ENCODE measurements at regions not wholly inside any gene's neighbourhood (a gene's known extent, or its start where the extent isn't known, plus 50 kb on each side); places are given as distances from the start of the nearest gene placed in this dataset.

- no peak for TF ChIP-seq CTCF (IDR thresholded peaks at IDR 0.05; ENCODE audit: extremely low read depth in 1 of 2, insufficient read depth in 1 of 2, low read depth in 1 of 2, low read length in 2 of 2)
- TF ChIP-seq POLR2A (IDR thresholded peaks at IDR 0.05; ENCODE audit: low read depth, low read length) = no peak
- TF ChIP-seq POLR2AphosphoS5 (IDR thresholded peaks at IDR 0.05; ENCODE audit: insufficient read depth, low read depth, low read length) = no peak
- TF ChIP-seq EZH2 (IDR thresholded peaks at IDR 0.05; ENCODE audit: borderline replicate concordance, low read depth, low read length, severe bottlenecking) = no peak
- no peak for TF ChIP-seq JUN (IDR thresholded peaks at IDR 0.05; ENCODE audit: borderline replicate concordance, insufficient read depth, insufficient read length, low read depth)
Observed at GRCh38 chr15:98286831-98287230, 326.3 kb downstream of the ARRDC4 start.
